ELR (cell line): ENCODE measurements at regions not wholly inside any gene's neighbourhood (a gene's known extent, or its start where the extent isn't known, plus 50 kb on each side); places are given as distances from the start of the nearest gene placed in this dataset.
"Not testable (repeated sequence)": the region's sequence is repeated elsewhere in the genome, so short reads cannot be mapped to it uniquely, and the experiment has no call there.

ENCODE experiments used
- DNase-seq: peaks from one replicate; pipeline ENCODE4 v3.0.0-alpha.2; 2015; ENCODE audit warnings: low read depth

GRCh38 chr5:104456122-104456521 lies 893.5 kb upstream of the NUDT12 start:
- DNase-seq: no peak

- DNase-seq: no peak
Observed at GRCh38 chr5:104452550-104452949, 890.0 kb upstream of the NUDT12 start.

- DNase-seq: not testable (repeated sequence)
Observed at GRCh38 chr5:104451911-104452310, 889.3 kb upstream of the NUDT12 start.

- DNase-seq: no peak
Observed at GRCh38 chr5:104444656-104445055, 882.1 kb upstream of the NUDT12 start.

DNA sequence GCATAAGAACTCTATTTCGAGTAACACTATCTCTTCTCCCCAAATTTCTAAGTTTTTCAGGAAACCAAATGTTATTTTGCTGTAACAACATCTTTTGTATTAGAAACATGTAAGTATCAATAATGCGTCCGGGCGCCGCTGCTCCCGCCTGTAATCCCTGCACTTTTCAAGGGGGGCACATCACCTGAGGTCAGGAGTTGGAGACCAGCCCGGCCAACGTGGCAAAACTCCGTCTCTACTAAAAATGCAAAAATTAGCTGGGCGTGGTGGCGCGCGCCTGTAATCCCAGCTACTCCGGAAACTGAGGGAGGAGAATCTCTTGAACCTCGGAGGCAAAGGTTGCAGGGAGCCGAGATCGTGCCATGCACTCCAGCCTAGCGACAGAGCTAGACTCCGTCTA lies 881.1 kb upstream of the NUDT12 start:
- DNase-seq: no peak

DNA sequence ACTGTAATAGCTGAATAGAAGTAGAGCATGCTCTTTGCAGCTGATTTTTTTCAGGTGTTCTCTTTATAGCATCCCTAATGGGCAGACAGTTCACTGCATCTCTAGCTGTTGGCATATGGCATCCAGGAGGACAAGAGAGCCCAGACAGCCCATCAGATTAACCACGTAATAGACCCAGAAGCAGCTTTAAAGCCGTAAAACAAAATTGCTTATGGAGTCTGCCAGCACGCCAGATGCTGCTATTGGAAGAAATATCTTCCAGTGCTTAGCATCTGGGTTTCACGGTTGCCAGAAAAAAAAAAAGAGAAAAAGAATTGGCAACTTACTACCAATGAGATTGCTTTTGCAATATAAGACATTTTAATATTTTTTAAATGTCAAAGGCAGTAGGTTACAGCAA lies 869.4 kb upstream of the NUDT12 start:
- DNase-seq: no peak

DNA sequence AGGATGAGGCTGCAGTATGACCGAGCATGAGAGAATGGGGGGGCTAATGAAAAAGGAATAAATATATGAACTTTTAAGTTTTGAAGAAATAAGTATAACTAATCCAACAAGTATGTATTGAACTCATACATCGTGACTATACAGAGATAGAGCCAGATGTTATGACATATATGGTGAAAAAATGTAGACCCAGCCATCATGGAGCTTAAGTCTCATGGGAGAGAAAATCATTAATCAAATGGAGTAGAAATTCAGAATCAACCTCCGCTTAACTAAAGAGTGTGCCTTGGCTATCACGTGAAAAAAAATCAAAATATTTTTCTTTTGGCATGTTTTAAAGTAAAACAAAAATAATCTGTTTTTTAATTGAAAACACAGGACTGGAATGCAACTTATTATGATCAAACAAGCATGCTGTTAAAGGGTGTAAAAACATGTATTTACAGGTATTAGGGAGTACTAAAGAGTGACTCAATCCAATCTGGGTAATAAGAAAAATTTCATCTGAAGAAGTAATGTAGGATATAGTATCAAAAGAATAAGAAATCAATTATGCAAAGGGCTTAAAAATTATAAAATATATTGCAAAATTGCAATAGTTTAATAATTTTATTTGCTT lies 868.5 kb upstream of the NUDT12 start:
- DNase-seq: peak; percentile 6

- no peak for DNase-seq
Observed at GRCh38 chr5:104429911-104430310, 867.3 kb upstream of the NUDT12 start.

- no peak for DNase-seq
Observed at GRCh38 chr5:104421431-104421830, 858.8 kb upstream of the NUDT12 start.

- no peak for DNase-seq
Observed at GRCh38 chr5:104418056-104418455, 855.5 kb upstream of the NUDT12 start.

DNA sequence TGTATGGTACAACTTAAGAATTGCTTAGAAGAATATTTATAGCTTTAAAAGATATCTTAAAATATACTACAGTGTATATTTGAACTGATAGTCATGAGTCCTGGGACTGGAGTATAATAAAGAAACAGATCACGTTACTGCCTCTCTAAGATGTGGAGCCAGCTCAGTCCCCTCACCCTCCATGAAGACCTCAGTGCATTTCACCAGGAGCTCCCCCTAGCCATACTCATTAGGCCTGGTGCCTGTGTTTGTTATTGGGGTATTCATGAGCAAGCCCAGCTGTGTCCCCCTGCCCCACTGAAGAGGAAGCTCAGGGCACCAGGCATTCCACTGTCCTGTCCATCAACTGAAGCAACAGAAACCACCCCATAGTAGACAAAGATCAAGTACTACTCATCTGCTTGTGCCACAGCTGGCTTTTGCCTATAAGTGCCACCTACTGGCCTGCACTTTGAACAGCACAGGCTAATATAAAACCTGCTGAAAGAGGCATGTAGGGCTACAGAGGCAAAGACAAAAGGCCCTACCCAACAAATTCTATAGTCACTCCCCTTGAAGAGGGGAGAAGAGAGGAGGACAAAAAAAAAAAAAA lies 850.2 kb upstream of the NUDT12 start:
- peak; percentile 23 for DNase-seq

DNA sequence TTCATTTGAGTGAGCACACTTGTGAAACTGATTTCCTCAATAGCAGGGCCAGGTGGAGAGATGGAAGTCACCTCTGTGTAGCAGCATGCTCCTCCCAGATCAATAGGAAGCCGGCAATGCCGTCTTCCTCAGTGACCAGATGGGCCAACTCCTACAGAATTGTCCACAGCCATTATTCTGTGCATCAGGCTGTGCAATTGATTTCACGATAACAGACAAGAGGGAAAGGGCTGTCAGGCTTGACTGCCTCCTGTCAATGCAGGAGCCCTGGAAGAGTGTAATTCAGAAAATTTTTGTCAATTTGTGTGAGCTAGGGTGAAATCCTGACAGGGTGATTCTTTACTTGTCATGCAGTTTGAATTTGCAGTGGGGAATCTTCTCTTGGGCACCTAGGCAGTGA lies 838.4 kb upstream of the NUDT12 start:
- no peak for DNase-seq

- DNase-seq: no peak
Observed at GRCh38 chr5:104385906-104386305, 823.3 kb upstream of the NUDT12 start.

GRCh38 chr5:104375345-104375744 lies 812.8 kb upstream of the NUDT12 start:
- no peak for DNase-seq

- DNase-seq: peak; percentile 24
Observed at GRCh38 chr5:104372796-104373195, 810.2 kb upstream of the NUDT12 start.

DNA sequence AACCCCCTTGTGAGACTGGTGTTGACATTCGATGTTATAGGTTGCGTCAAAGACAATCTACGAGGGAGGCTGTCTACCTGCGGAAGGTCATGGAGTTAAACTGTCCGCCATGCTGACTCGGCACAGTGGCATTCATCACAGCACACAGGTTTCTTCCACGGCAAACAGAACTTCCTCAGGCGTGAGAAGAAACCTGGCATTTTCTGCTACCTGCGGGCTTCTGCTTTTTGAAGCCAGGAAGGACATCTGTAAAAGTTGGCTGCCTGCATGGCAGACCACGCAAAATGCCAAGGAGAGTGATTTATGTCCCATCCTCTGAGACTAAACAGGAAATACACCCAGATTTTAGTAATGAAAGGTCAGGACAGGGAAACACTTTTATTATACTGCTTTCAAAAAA lies 809.8 kb upstream of the NUDT12 start:
- no peak for DNase-seq

DNA sequence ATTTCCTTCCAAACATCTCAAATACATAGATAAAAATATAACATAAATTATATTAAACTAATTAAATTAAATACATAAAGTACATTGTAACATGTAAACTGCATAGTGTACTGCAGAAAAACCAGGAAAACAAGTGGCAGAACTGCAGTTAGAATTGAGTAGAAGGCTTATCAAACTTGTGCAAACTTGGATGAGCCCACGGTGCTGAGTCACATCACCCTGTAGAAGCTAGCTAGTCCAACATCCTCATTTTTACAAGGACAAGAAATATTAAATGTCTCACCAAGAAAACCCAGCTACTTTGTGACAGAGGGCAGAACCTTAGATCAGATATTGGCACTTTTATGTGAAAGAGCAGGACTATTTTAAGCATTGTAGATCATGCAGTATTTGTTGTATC lies 807.9 kb upstream of the NUDT12 start:
- peak; percentile 36 for DNase-seq

GRCh38 chr5:104367978-104368377 lies 805.4 kb upstream of the NUDT12 start:
- DNase-seq: no peak

- DNase-seq: no peak
Observed at GRCh38 chr5:104363567-104363966, 801.0 kb upstream of the NUDT12 start.

DNA sequence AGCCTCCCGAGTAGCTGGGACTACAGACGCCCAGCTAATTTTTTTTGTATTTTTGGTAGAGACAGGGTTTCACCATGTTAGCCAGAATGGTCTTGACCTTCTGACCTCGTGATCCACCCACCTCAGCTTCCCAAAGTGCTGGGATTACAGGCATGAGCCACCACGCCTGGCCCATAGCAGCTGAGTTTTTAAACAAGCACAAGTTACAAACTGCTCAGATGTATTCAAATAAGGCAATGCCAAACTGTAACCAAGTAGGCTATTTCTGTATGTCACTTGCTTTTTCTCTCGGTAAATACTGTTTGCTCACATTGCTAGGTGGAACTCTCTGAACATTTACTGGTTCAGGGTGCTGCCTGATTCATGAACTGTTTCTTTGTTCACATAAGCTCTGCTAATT lies 799.3 kb upstream of the NUDT12 start:
- no peak for DNase-seq

- no peak for DNase-seq
Observed at GRCh38 chr5:104355350-104355749, 792.8 kb upstream of the NUDT12 start.

DNA sequence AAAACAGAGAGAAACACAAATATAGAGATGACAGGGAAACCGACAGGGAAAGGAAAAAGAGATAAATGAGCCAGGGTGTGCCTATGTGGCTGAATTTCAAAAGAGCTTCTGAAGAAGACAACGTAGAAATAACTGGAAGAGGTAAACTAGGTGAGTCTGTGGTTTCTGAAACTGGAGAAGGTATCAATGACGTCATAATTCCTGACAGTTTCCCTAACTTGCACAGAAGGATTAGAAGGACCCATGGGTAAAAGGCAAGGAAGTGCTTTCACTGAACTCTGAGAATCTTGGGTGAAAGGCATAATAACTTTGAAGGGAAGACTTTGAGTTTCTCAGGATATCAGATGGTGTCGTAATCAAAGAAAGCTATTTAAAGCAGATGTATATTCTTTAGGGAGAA lies 790.8 kb upstream of the NUDT12 start:
- DNase-seq: no peak

DNA sequence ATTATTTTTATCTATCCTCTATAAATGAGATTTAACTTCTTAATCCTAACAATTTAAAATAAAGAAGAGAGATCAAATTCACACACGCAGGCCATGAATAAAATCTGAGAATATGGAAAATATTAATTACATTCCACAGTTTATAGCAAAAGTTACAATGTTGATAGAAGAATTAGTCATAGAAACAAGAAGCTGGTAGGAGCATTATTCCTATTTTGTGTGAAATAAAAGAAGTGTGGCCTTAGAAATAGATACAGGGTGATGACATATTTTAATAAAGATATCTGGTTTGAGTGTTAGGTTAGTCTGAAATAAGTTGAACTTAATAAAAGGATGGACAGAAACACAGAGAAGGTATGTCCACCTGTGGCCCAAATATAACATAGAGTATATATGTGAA lies 790.4 kb upstream of the NUDT12 start:
- no peak for DNase-seq

DNA sequence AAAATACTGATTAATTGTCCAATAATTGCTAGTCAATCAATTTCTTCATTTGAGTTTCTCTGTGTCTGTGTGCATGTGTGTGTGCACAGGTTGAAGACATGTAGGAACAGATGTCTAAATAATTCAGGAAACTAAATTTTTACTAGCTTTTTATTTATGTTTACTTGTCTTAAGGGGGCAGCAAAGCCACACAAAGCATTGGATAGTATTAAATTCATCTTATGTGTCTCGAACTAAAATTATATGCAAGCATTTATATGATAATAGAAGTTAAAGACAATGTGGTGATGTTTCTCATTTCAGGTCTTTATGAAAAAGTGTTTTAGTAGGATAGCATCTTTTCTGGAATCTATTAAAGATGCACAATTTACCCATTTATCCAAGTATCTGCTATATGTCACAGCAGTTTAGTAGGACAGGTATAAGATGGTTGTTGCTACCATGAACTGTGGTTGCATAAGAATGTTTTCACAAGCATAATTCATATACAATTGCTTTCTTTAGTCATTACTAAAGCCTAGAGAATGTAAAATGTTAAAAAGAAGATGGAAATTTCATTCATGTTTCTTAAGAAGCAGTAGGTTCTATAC lies 784.6 kb upstream of the NUDT12 start:
- DNase-seq: peak; percentile 52
